SH-SY5Y (cell line): ENCODE measurements at regions not wholly inside any gene's neighbourhood (a gene's known extent, or its start where the extent isn't known, plus 50 kb on each side); places are given as distances from the start of the nearest gene placed in this dataset.

Experiments used
- GATA2 ChIP-seq: IDR thresholded peaks from 2 replicates; pipeline ENCODE4 v1.6.1; 2011; ENCODE audit warnings: mild to moderate bottlenecking, low read depth, low read length
- GATA3 ChIP-seq: IDR thresholded peaks from 2 replicates; pipeline ENCODE4 v1.6.1; 2011; ENCODE audit warnings: low read depth, mild to moderate bottlenecking, low read length, moderate library complexity

- TF ChIP-seq GATA2 (no peak), GATA3 (no peak)
These were observed 194.0 kb downstream of the IRS1 start for GRCh38 chr2:226605642-226606041.
